Activated CD4-positive, CD25-positive, alpha-beta regulatory T cell treated with anti-CD3 and anti-CD28 coated beads, Interleukin-2, amount 50 U/mL, for 16 hours (primary cell): ENCODE measurements at regions not wholly inside any gene's neighbourhood (a gene's known extent, or its start where the extent isn't known, plus 50 kb on each side); places are given as distances from the start of the nearest gene placed in this dataset.
"Not testable (repeated sequence)": the region's sequence is repeated elsewhere in the genome, so short reads cannot be mapped to it uniquely, and the experiment has no call there.

Experiments used
- DNase-seq: peaks from one replicate; pipeline ENCODE4 v3.0.0-alpha.2; 2020; ENCODE audit warnings: low read depth, low spot score

- DNase-seq, result no peak
These were observed 633.7 kb upstream of the GJE1 start for GRCh38 chr6:141498977-141499376.

DNA sequence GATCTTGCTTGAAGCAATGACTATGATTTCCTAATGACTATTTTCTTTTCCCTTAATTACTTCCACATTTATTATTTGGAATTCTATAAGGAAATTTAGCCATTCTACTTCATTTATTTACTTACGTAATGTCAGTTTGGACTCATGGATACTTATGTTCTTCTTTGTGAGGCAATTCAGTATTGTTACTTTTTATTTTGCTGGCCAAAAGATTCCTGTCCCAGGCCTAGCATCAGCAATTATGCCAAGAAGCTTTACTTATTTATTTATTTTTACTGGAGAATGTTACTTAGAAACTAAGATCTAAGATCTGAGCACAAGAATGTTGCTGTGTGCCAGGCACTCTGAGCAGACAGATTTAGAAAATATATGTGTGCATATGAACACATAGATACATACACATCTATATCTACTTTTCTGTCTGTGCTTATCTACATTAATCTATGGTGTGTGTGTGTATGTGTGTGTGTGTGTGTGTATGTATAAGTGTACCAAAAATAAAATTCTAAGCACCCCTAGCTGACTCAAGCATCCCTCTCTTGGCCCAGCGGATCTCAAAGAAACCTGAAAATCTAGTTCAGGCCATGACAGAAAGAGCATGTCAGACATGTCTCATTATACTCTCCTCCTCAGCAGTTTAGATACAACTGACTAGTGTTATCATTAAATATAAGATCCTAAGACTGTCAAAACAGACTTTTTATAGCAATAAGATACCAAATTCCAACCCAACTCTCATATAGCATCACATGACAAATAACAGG lies 640.0 kb upstream of the GJE1 start:
- DNase-seq, result no peak

- DNase-seq, result no peak
These were observed 641.0 kb upstream of the GJE1 start for GRCh38 chr6:141491684-141492083.

DNA sequence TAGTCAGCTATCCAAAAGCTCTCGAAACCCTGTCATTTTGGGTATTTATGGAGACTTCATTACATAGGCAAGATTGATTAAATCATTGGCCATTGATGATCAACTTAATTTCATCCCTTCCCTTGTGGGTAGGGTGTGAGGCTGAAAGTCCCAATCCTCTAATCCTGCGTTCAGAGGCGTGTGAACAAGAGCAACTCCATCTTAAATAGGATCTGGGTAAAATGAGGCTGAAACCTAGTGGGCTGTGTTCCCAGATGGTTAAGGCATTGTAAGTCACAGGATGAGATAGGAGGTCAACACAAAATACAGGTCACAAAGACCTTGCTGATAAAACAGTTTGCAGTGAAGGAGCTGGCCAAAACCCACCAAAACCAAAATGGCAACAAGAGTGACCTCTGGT lies 641.7 kb upstream of the GJE1 start:
- no peak for DNase-seq

DNA sequence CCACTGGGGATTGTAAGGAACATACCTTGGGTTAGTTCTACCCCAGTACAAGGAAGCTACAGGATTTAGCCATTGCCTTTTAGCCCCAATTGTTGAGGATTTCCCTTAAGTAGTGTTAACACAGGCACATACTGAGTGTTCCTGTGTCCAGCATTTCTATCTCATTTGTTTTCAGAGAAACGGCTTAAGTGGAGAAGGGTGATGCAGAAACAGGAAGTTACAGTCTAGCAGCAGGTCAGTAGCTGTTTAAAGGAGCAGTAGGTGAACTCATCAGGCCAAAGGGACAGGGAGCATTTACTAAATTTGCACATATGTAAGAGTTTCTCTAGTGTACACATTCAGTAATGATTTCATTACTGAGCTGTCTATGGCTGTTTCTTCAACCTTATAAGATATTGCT lies 644.2 kb upstream of the GJE1 start:
- DNase-seq, result no peak

DNA sequence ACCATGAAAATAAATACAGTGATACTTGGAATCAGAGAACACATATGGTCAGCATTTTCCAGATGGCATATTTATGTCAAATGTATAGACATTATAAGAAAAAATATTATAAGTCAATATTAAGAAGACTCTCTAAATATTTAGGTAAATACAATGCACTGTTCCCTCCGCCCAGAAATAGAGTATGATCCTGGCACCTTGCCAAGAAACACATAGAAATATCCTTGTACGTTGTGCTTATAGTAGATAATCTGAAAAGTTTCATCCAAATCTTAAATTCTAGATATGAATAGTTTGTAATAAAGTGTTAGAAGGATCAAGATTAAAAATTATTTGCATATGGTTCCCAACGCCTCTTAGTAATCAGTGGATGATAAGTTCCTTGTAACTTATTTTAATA lies 645.8 kb upstream of the GJE1 start:
- DNase-seq, result no peak

DNA sequence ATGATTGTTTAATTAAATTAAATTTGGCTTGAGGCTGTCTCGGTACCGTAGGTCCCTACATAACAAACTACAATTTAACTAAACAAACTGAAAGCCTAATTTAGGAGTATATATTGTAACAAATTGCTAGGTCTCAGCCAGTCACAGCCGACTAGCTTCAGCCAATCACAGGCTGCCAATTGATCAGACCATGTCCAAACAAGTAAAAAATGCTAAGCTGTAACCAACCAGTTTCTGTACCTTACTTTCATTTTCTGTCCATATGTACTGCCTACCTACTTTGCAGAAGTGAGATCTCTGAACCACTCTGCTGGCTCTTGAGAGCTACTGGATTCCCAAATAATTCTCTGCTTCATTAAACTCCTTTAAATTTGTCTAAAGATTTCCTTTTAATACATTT lies 648.0 kb upstream of the GJE1 start:
- no peak for DNase-seq

DNA sequence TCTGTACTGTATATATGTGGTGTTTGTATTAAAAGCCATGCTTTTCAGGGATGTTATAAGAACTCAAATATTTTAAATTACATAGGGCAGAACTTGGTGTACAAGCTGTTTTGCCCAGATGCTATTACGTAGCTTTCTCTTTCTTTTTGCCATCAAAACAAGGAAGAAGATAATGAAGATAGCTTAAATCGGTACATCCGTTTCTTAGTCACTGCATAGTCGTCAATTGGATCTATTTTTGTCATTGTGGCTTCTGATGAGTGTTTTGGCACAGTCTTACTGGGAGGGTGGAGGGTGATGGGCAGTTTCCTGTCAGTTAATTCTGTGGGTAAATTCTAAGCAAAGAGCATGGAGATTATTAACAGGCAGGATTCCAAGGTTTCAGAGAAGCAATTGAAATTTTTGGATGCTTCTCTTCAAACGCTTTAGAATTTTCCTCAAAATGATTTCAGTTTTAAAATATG lies 649.1 kb upstream of the GJE1 start:
- peak; percentile 37 for DNase-seq

DNA sequence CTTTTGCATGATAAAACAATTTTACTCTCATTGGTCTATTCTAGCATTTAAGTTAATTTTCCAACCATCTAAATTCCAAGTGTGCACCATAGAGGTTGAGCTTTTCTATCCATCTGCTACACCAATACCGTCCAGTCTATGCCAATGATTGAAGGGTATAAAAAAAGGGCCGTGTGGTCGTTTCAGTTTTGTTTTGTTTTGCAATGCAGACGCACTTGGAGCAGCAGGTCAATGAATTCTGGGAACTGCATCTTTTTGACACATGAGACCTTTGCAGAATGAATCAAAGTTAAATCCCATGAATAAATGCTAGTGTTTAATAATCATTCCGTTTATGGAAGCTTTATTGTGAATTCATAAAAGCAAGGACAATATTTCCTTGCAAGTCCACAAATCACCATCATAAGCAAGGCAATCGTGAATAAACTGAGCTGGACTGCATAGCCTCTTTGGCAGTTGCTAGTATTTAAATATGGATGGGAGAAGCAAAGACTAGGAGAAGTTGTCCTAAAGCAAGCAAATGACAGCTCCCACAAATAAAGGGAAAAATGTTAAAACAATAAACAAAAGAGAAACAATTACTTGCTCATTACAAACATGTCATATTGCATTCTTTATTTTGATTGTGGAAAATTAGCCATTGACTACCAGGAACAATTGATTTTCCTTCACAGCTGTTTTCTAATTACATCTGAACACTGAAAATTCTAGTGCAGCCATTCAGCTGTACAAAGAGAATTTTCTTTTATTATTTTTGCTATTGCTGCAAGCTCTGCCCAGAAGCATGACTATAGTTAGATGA lies 649.7 kb upstream of the GJE1 start:
- no peak for DNase-seq

- no peak for DNase-seq
These were observed 657.5 kb upstream of the GJE1 start for GRCh38 chr6:141475259-141475658.

- no peak for DNase-seq
These were observed 660.4 kb upstream of the GJE1 start for GRCh38 chr6:141472162-141472928.

- no peak for DNase-seq
These were observed 661.9 kb upstream of the GJE1 start for GRCh38 chr6:141470810-141471209.

- no peak for DNase-seq
These were observed 664.8 kb upstream of the GJE1 start for GRCh38 chr6:141467881-141468280.

GRCh38 chr6:141467041-141467440 lies 665.7 kb upstream of the GJE1 start:
- no peak for DNase-seq

GRCh38 chr6:141464896-141465295 lies 667.8 kb upstream of the GJE1 start:
- no peak for DNase-seq

GRCh38 chr6:141464490-141464889 lies 668.2 kb upstream of the GJE1 start:
- DNase-seq, result no peak

DNA sequence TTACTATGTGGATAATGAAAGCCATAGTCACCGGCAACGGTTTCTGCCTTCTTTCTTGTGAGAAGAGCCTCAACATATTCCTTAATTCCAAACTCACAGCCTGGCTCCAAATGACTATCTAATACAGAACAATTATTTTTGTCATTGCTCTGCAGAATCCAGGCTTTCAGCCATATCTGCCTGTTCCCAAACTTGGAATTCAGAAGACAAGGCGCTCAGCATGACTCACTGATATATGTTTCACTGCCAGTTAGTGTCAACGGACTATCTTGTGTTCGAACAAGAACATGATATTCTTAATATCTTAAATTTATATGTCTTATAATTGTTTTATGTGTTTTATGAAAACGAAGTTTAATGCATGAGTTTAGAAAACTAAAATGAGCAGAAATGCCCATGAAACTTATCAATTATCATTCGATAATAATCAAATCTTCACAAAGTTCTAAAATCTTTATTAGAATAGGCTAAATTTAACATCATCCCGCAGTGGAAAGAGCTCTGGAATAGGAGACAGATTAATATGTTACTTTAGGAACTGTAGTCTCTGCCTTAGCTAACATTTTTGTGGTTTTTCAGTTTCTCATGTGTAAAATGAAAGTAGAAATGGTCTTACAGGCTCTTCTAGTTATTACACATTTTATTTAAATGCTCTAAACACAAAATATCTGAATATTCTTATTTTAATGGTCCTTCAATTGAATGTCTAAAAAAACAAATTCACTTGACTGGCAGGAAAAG lies 669.3 kb upstream of the GJE1 start:
- DNase-seq, result no peak

DNA sequence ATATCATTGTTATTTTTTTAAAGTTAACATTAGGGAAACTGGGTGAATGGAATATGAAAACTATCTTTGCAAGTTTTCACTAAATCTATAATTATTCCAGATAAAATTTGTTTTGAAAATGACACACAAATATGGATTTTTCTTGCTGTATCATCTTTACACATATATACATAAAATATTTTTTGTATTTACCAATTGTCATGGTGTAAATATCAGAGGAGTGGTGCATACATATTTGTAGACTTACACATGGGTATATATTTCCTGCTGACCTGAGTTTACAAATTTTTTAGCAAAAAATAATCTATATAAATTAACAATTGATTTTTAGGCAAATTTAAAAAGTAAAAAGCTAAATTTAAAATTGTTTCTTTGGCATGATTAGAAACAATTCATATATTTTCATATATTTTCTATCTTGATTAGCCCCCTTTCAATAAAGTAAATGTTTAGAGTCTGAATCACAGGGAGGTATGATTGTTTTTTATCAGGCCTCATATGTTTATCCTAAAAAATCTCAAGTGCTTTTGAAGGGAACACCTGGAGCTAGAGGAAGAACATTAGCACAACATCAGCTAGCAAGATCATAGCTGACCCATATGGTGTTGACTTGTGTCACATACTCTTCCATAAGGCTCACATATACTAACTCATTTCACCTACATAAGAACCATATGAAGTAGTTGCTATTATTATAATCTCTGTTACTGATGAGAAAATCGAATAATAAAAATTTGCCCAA lies 671.8 kb upstream of the GJE1 start:
- no peak for DNase-seq

- DNase-seq, result not testable (repeated sequence)
These were observed 672.5 kb upstream of the GJE1 start for GRCh38 chr6:141460245-141460644.

GRCh38 chr6:141457984-141458383 lies 674.7 kb upstream of the GJE1 start:
- not testable (repeated sequence) for DNase-seq

GRCh38 chr6:141452354-141452686 lies 680.4 kb upstream of the GJE1 start:
- DNase-seq, result no peak
